SK-N-SH treated with all-trans-retinoic acid at 6 μM for 48 hours (cell line): ENCODE measurements at regions not wholly inside any gene's neighbourhood (a gene's known extent, or its start where the extent isn't known, plus 50 kb on each side); places are given as distances from the start of the nearest gene placed in this dataset.

Source experiments
- ATAC-seq: fragments of 200-7000 bp; cut with Tn5 transposase; 3 replicates; pipeline ENCODE4 v1.9.1; 2020; ENCODE audit warnings: mild to moderate bottlenecking, moderate library complexity
- ARNTL ChIP-seq: fragments of 450-650 bp; formaldehyde crosslinking; IDR thresholded peaks from 2 replicates; pipeline ENCODE4 v1.5.0; 2020; ENCODE audit warnings: low read depth, mild to moderate bottlenecking, moderate library complexity, borderline replicate concordance
- BACH2 ChIP-seq: fragments of 250-450 bp; sonication (Bioruptor Pico); IDR thresholded peaks from 2 replicates; pipeline ENCODE4 v1.9.0; 2021; ENCODE audit warnings: mild to moderate bottlenecking, borderline replicate concordance
- CREB5 ChIP-seq: fragments of 250-450 bp; sonication (Bioruptor Pico); IDR thresholded peaks from 2 replicates; pipeline ENCODE4 v1.5.1; 2020; ENCODE audit warnings: low read depth, mild to moderate bottlenecking, moderate library complexity
- CSDC2 ChIP-seq: fragments of 250-450 bp; sonication (Bioruptor Pico); IDR thresholded peaks from 2 replicates; pipeline ENCODE4 v1.5.0; 2020; ENCODE audit warnings: mild to moderate bottlenecking, moderate library complexity
- CSRNP3 ChIP-seq: fragments of 250-450 bp; sonication (Bioruptor Pico); IDR thresholded peaks from 2 replicates; pipeline ENCODE4 v1.5.1; 2021; ENCODE audit warnings: mild to moderate bottlenecking, moderate library complexity
- ESRRG ChIP-seq: fragments of 250-450 bp; sonication (Bioruptor Pico); IDR thresholded peaks from 2 replicates; pipeline ENCODE4 v1.6.1; 2021; ENCODE audit warnings: mild to moderate bottlenecking
- GLIS3 ChIP-seq: fragments of 250-450 bp; sonication (Bioruptor Pico); IDR thresholded peaks from 2 replicates; pipeline ENCODE4 v1.5.0; 2020; ENCODE audit warnings: mild to moderate bottlenecking, moderate library complexity
- OSR1 ChIP-seq: fragments of 250-450 bp; sonication (Bioruptor Pico); IDR thresholded peaks from 2 replicates; pipeline ENCODE4 v1.8.0; 2022; ENCODE audit warnings: moderate library complexity, mild to moderate bottlenecking, inconsistent platforms
- PATZ1 ChIP-seq: fragments of 250-450 bp; sonication (Bioruptor Pico); IDR thresholded peaks from 2 replicates; pipeline ENCODE4 v1.8.0; 2020; ENCODE audit warnings: mild to moderate bottlenecking, moderate library complexity, borderline replicate concordance
- POU6F1 ChIP-seq: fragments of 250-450 bp; sonication (Bioruptor Pico); IDR thresholded peaks from 2 replicates; pipeline ENCODE4 v1.8.0; 2021; ENCODE audit warnings: low read depth, mild to moderate bottlenecking, moderate library complexity, borderline replicate concordance
- PPARA ChIP-seq: fragments of 250-450 bp; sonication (Bioruptor Pico); IDR thresholded peaks from 2 replicates; pipeline ENCODE4 v1.5.0; 2020; ENCODE audit warnings: mild to moderate bottlenecking, borderline replicate concordance
- SNAI2 ChIP-seq: fragments of 250-450 bp; sonication (Bioruptor Pico); IDR thresholded peaks from 2 replicates; pipeline ENCODE4 v1.5.0; 2020; ENCODE audit warnings: mild to moderate bottlenecking, moderate library complexity
- TCF4 ChIP-seq: fragments of 250-450 bp; sonication (Bioruptor Pico); IDR thresholded peaks from 2 replicates; pipeline ENCODE4 v1.8.0; 2021; ENCODE audit warnings: mild to moderate bottlenecking, moderate library complexity, borderline replicate concordance
- TOX ChIP-seq: fragments of 250-450 bp; sonication (Bioruptor Pico); IDR thresholded peaks from 2 replicates; pipeline ENCODE4 v1.8.0; 2021; ENCODE audit warnings: mild to moderate bottlenecking, moderate library complexity, borderline replicate concordance
- TSHZ2 ChIP-seq: fragments of 250-450 bp; sonication (Bioruptor Pico); IDR thresholded peaks from 2 replicates; pipeline ENCODE4 v1.5.0; 2020; ENCODE audit warnings: mild to moderate bottlenecking, moderate library complexity
- ZC3H10 ChIP-seq: fragments of 250-450 bp; sonication (Bioruptor Pico); IDR thresholded peaks from 2 replicates; pipeline ENCODE4 v1.5.1; 2021; ENCODE audit warnings: mild to moderate bottlenecking, moderate library complexity
- ZFP3 ChIP-seq: fragments of 250-450 bp; sonication (Bioruptor Pico); IDR thresholded peaks from 2 replicates; pipeline ENCODE4 v1.5.0; 2020; ENCODE audit warnings: mild to moderate bottlenecking, moderate library complexity
- ZFP30 ChIP-seq: fragments of 450-650 bp; formaldehyde crosslinking; IDR thresholded peaks from 2 replicates; pipeline ENCODE4 v1.5.0; 2022; ENCODE audit warnings: mild to moderate bottlenecking, moderate library complexity
- ZNF565 ChIP-seq: fragments of 450-650 bp; formaldehyde crosslinking; conservative IDR thresholded peaks from 2 replicates; pipeline ENCODE4 v1.5.0; 2020; ENCODE audit warnings: low read depth, mild to moderate bottlenecking, moderate library complexity
- ZNF70 ChIP-seq: fragments of 450-650 bp; formaldehyde crosslinking; IDR thresholded peaks from 2 replicates; pipeline ENCODE4 v1.5.0; 2020; ENCODE audit warnings: mild to moderate bottlenecking, moderate library complexity
- ZNF8 ChIP-seq: fragments of 450-650 bp; formaldehyde crosslinking; IDR thresholded peaks from 2 replicates; pipeline ENCODE4 v1.5.0; 2020; ENCODE audit warnings: mild to moderate bottlenecking, moderate library complexity

GRCh38 chr6:117829594-117830319, 77.3 kb upstream of the SLC35F1 start:
- TF ChIP-seq ZFP3 (no peak), ESRRG (CRISPR knock-in tag) (no peak), ZC3H10 (no peak), TOX (CRISPR knock-in tag) (no peak), ZNF565 (CRISPR knock-in tag) (no peak)
- peak; percentile 94 for ATAC-seq

GRCh38 chr6:117837261-117837660, 69.8 kb upstream of the SLC35F1 start:
- TF ChIP-seq CREB5 (CRISPR knock-in tag) (no peak), PPARA (CRISPR knock-in tag) (no peak), BACH2 (no peak), POU6F1 (no peak), GLIS3 (CRISPR knock-in tag) (no peak), SNAI2 (no peak), CSRNP3 (no peak), TOX (CRISPR knock-in tag) (no peak), OSR1 (CRISPR knock-in tag) (no peak)
- no peak for ATAC-seq

GRCh38 chr6:117840541-117840983, 66.5 kb upstream of the SLC35F1 start:
- TF ChIP-seq ZFP3 (no peak), ZNF565 (CRISPR knock-in tag) (no peak), OSR1 (CRISPR knock-in tag) (no peak), CSRNP3 (no peak), TSHZ2 (CRISPR knock-in tag) (no peak), SNAI2 (no peak), ZNF8 (no peak), CSDC2 (no peak), ESRRG (CRISPR knock-in tag) (no peak), ARNTL (CRISPR knock-in tag) (no peak)
- ATAC-seq: peak; percentile 78; the same call in 2 of the 3 replicates

- no peak for ATAC-seq
- TF ChIP-seq ZNF8: no peak
- TF ChIP-seq POU6F1: no peak
- TF ChIP-seq ESRRG (CRISPR knock-in tag): no peak
- TF ChIP-seq ZNF70: no peak
- no peak for TF ChIP-seq TCF4
- no peak for TF ChIP-seq ZFP30
- no peak for TF ChIP-seq PPARA (CRISPR knock-in tag)
- TF ChIP-seq PATZ1 (CRISPR knock-in tag): no peak
- TF ChIP-seq GLIS3 (CRISPR knock-in tag): no peak
- no peak for TF ChIP-seq CSRNP3
- no peak for TF ChIP-seq ZC3H10
- no peak for TF ChIP-seq ZNF565 (CRISPR knock-in tag)
- no peak for TF ChIP-seq ARNTL (CRISPR knock-in tag)
- TF ChIP-seq ZFP3: no peak
Observed at GRCh38 chr6:117847912-117848311, 59.2 kb upstream of the SLC35F1 start.
